Gastroesophageal sphincter (tissue), 4 donors: ENCODE measurements at regions not wholly inside any gene's neighbourhood (a gene's known extent, or its start where the extent isn't known, plus 50 kb on each side); places are given as distances from the start of the nearest gene placed in this dataset.

Experiments
- ATAC-seq: fragments of 150-250 bp; one replicate; pipeline ENCODE4 v1.9.1; 2016; ENCODE audit warnings: mild to moderate bottlenecking, moderate library complexity
- H3K27ac ChIP-seq, 4 donors: fragments of 200-600 bp; sonication (generic) in 3 of 4; 1 replicate in 3 of 4; 2 replicates in 1 of 4; pipeline ENCODE4 v1.5.1; 2016 to 2019
- H3K27me3 ChIP-seq: fragments of 200-600 bp; sonication (generic); one replicate; pipeline ENCODE4 v1.5.1; 2019
- H3K36me3 ChIP-seq, 2 donors: fragments of 200-600 bp; sonication (generic); one replicate each; pipeline ENCODE4 v1.5.1; 2019; ENCODE audit warnings: control low read depth in 1 of 2
- H3K4me1 ChIP-seq, 3 donors: fragments of 200-600 bp; sonication (generic); 1 replicate in 2 of 3; 2 replicates in 1 of 3; pipeline ENCODE4 v1.5.1; 2016 to 2019; ENCODE audit warnings: control low read depth in 2 of 3
- H3K4me3 ChIP-seq, 2 donors: fragments of 200-600 bp; sonication (generic); one replicate each; pipeline ENCODE4 v1.5.1; 2019; ENCODE audit warnings: mild to moderate bottlenecking in 1 of 2, moderate library complexity in 1 of 2
- H3K9me3 ChIP-seq, 3 donors: fragments of 200-600 bp; sonication (generic); one replicate each; pipeline ENCODE4 v1.5.1; 2017 to 2019; ENCODE audit warnings: control low read depth in 2 of 3
- CTCF ChIP-seq, 4 experiments: fragments of 200-600 bp in 2 of 4; fragments of 450-650 bp in 2 of 4; sonication (generic) in 1 of 4; IDR thresholded peaks; one replicate each; pipeline ENCODE4 v1.5.1; 2017 to 2019; ENCODE audit warnings: antibody characterized with exemption in 4 of 4, mild to moderate bottlenecking in 2 of 4, moderate library complexity in 2 of 4
- EP300 ChIP-seq: sonication (generic); formaldehyde crosslinking; IDR thresholded peaks from one replicate; pipeline ENCODE4 v1.6.1; 2017; ENCODE audit warnings: antibody characterized with exemption, mild to moderate bottlenecking
- POLR2A ChIP-seq, 2 donors: fragments of 450-650 bp; IDR thresholded peaks; one replicate each; pipeline ENCODE4 v1.6.1; 2017; ENCODE audit warnings: antibody characterized with exemption in 2 of 2, mild to moderate bottlenecking in 2 of 2, moderate library complexity in 1 of 2
- POLR2AphosphoS5 ChIP-seq: sonication (generic); formaldehyde crosslinking; IDR thresholded peaks from one replicate; pipeline ENCODE4 v1.6.1; 2017; ENCODE audit warnings: antibody characterized with exemption
- WGBS, 2 donors: methylation state at CpG; one replicate each; pipeline ENCODE4 v1.1.5; 2018; ENCODE audit warnings: low coverage in 1 of 2; 5-methylcytosine and 5-hydroxymethylcytosine counted together

DNA sequence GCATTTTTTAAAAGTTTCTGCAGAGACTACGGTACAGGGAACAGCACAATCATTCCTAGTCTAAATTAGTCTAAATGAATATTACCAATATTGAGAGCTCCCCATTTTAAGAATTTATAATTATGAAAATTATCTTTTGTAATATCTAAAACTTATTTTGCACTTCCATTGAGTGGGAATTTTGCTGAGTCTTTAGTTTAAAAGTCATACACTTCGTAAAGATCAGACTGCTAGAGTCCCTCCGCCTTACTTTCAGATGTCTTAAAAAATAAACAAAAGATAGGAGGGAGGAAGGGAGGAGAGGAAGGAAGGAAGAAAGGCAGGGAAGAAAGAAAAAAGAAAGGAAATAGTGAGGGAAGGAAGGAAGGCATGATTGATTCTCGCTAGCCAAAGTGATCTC lies 278.2 kb upstream of the PRDM1 start:
- Histone ChIP-seq H3K4me3 (no peak overlapping the region), H3K36me3 (no peaks in the 10 kb centered on the region), H3K27me3 (no peaks in the 10 kb centered on the region), H3K27ac (no peak overlapping the region), H3K9me3 (no peaks in the 10 kb centered on the region), H3K4me1 (peaks cover 0 to 26% (median 0%) of the 10 kb centered on the region in 3 donors)
- WGBS, 2 donors = 100% methylated on average over 1 to 4 of the region's 4 CpGs
- no peak for ATAC-seq
- no peak for TF ChIP-seq POLR2A (IDR thresholded peaks at IDR 0.05)
- TF ChIP-seq CTCF (IDR thresholded peaks at IDR 0.05) = no peak
- no peak for TF ChIP-seq EP300
- TF ChIP-seq POLR2AphosphoS5 = no peak

DNA sequence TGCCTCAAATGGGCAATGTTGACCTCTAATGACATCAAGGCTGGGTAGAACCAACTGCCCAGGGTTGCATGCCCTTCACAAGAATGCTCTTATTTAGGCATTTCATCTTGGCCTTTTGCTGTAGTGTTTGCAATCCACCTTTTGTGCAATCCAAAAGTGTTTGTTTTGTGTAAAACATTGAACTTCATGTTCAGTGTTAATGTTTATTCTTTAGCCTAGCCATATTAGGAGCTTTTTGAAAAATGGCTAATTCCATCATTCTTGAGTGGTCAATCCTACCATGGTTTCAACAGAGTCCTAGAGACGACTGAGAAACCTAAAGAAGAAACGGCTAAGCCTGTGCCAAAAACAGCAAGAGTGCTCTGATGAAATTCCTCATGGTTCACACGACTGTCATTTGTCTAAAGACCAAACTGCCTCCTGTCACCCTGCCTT lies 279.6 kb upstream of the PRDM1 start:
- peaks cover 0 to 26% (median 0%) of the 10 kb centered on the region in 3 donors for H3K4me1 ChIP-seq
- no peak for ATAC-seq
- no peaks in the 10 kb centered on the region for H3K36me3 ChIP-seq
- no peak for TF ChIP-seq POLR2A (IDR thresholded peaks at IDR 0.05)
- no peak for TF ChIP-seq POLR2AphosphoS5
- H3K27me3 ChIP-seq = no peaks in the 10 kb centered on the region
- H3K27ac ChIP-seq = no peak overlapping the region
- WGBS, 2 donors = 89 to 100% methylated on average over 1 to 3 of the region's 3 CpGs
- no peaks in the 10 kb centered on the region for H3K9me3 ChIP-seq
- H3K4me3 ChIP-seq = no peak overlapping the region

GRCh38 chr6:105805501-105806023 lies 280.6 kb upstream of the PRDM1 start:
- Histone ChIP-seq H3K27me3 (no peaks in the 10 kb centered on the region), H3K9me3 (no peaks in the 10 kb centered on the region), H3K36me3 (no peaks in the 10 kb centered on the region), H3K4me1 (peaks cover 0 to 20% (median 0%) of the 10 kb centered on the region in 3 donors), H3K27ac (no peak overlapping the region), H3K4me3 (no peak overlapping the region)
- no peak for ATAC-seq
- TF ChIP-seq POLR2A (IDR thresholded peaks at IDR 0.05) (no peak), POLR2AphosphoS5 (no peak), CTCF (IDR thresholded peaks at IDR 0.05) (no peak), EP300 (no peak)
- 70 to 83% methylated on average over 2 of the region's 2 CpGs for WGBS, 2 donors

- Histone ChIP-seq H3K27ac (peak overlapping the region in 2 of 4 donors; percentile 9 to 28), H3K9me3 (no peaks in the 10 kb centered on the region), H3K4me3 (no peak overlapping the region), H3K27me3 (no peaks in the 10 kb centered on the region), H3K4me1 (peaks cover 0 to 15% (median under 1%) of the 10 kb centered on the region in 3 donors), H3K36me3 (no peaks in the 10 kb centered on the region)
- no peak for TF ChIP-seq EP300
- TF ChIP-seq POLR2AphosphoS5 = no peak
- TF ChIP-seq POLR2A (IDR thresholded peaks at IDR 0.05) = no peak
- no peak for TF ChIP-seq CTCF (IDR thresholded peaks at IDR 0.05)
- ATAC-seq = no peak
- WGBS, 2 donors = 33 to 65% methylated on average over 3 of the region's 3 CpGs
Observed at GRCh38 chr6:105804424-105804823, 281.7 kb upstream of the PRDM1 start.

GRCh38 chr6:105804000-105804399 lies 282.1 kb upstream of the PRDM1 start:
- no peak for ATAC-seq
- Histone ChIP-seq H3K4me1 (peaks cover 0 to 16% (median 4%) of the 10 kb centered on the region in 3 donors), H3K9me3 (no peaks in the 10 kb centered on the region), H3K27me3 (no peaks in the 10 kb centered on the region), H3K27ac (peak overlapping the region in 2 of 4 donors; percentile 9 to 28), H3K4me3 (no peak overlapping the region), H3K36me3 (no peaks in the 10 kb centered on the region)
- 23 to 67% methylated on average over 1 of the region's 1 CpG for WGBS, 2 donors
- TF ChIP-seq POLR2A (IDR thresholded peaks at IDR 0.05) (no peak), EP300 (no peak), POLR2AphosphoS5 (no peak), CTCF (IDR thresholded peaks at IDR 0.05) (no peak)
